GM18499 (cell line): ENCODE measurements at regions not wholly inside any gene's neighbourhood (a gene's known extent, or its start where the extent isn't known, plus 50 kb on each side); places are given as distances from the start of the nearest gene placed in this dataset.
"Not testable (repeated sequence)": the region's sequence is repeated elsewhere in the genome, so short reads cannot be mapped to it uniquely, and the experiment has no call there.

Source experiments
- ATAC-seq: cut with Tn5 transposase; IDR thresholded peaks from one replicate; pipeline ENCODE4 v1.9.1; 2021; ENCODE audit warnings: moderate number of reproducible peaks; ENCODE audit not compliant: insufficient read depth, unreplicated experiment

- ATAC-seq, result no peak
Observed at GRCh38 chr9:82115331-82115730, 126.8 kb downstream of the SPATA31D1 start.

GRCh38 chr9:82115900-82116299 is 127.3 kb downstream of the SPATA31D1 start:
- no peak for ATAC-seq

- no peak for ATAC-seq
Observed at GRCh38 chr9:82116556-82116955, 128.0 kb downstream of the SPATA31D1 start.

- no peak for ATAC-seq
Observed at GRCh38 chr9:82117026-82117811, 128.6 kb downstream of the SPATA31D1 start.

- no peak for ATAC-seq
Observed at GRCh38 chr9:82122731-82123130, 134.2 kb downstream of the SPATA31D1 start.

GRCh38 chr9:82124090-82124489 is 135.5 kb downstream of the SPATA31D1 start:
- no peak for ATAC-seq

- ATAC-seq, result no peak
Observed at GRCh38 chr9:82126256-82126655, 137.7 kb downstream of the SPATA31D1 start.

- no peak for ATAC-seq
Observed at GRCh38 chr9:82127465-82127864, 138.9 kb downstream of the SPATA31D1 start.

- peak; percentile 92 for ATAC-seq
Observed at GRCh38 chr9:82128011-82128696, 139.6 kb downstream of the SPATA31D1 start.

GRCh38 chr9:82129708-82130107 is 141.1 kb downstream of the SPATA31D1 start:
- no peak for ATAC-seq

- no peak for ATAC-seq
Observed at GRCh38 chr9:82130331-82131042, 141.9 kb downstream of the SPATA31D1 start.

- ATAC-seq, result no peak
Observed at GRCh38 chr9:82131072-82131471, 142.5 kb downstream of the SPATA31D1 start.

GRCh38 chr9:82132024-82132423 is 143.5 kb downstream of the SPATA31D1 start:
- no peak for ATAC-seq

GRCh38 chr9:82134010-82134409 is 145.4 kb downstream of the SPATA31D1 start:
- no peak for ATAC-seq

- no peak for ATAC-seq
Observed at GRCh38 chr9:82135106-82135505, 146.5 kb downstream of the SPATA31D1 start.

GRCh38 chr9:82138081-82138480 is 149.5 kb downstream of the SPATA31D1 start:
- ATAC-seq, result not testable (repeated sequence)

GRCh38 chr9:82140471-82140870 is 151.9 kb downstream of the SPATA31D1 start:
- ATAC-seq, result no peak

- no peak for ATAC-seq
Observed at GRCh38 chr9:82144803-82145202, 156.2 kb downstream of the SPATA31D1 start.

- no peak for ATAC-seq
Observed at GRCh38 chr9:82146677-82147076, 158.1 kb downstream of the SPATA31D1 start.

- ATAC-seq, result no peak
Observed at GRCh38 chr9:82147798-82148425, 159.3 kb downstream of the SPATA31D1 start.

GRCh38 chr9:82148426-82148810 is 159.8 kb downstream of the SPATA31D1 start:
- ATAC-seq, result no peak
